Mesothelial cell of epicardium (in vitro differentiated cells): ENCODE measurements at regions not wholly inside any gene's neighbourhood (a gene's known extent, or its start where the extent isn't known, plus 50 kb on each side); places are given as distances from the start of the nearest gene placed in this dataset.
"Not testable (repeated sequence)": the region's sequence is repeated elsewhere in the genome, so short reads cannot be mapped to it uniquely, and the experiment has no call there.

Experiments used
- DNase-seq, 2 experiments: peaks; one replicate each; pipeline ENCODE4 v3.0.0; 2021; ENCODE audit warnings: low spot score in 2 of 2; ENCODE audit not compliant: unreplicated experiment in 2 of 2
- H3K27ac Mint-ChIP-seq: 2 replicates; pipeline ENCODE4 v1.8.0; 2021; ENCODE audit warnings: mixed read lengths
- H3K27me3 Mint-ChIP-seq: 2 replicates; pipeline ENCODE4 v1.8.0; 2021; ENCODE audit warnings: low read depth, mixed read lengths
- H3K36me3 Mint-ChIP-seq: 2 replicates; pipeline ENCODE4 v1.8.0; 2021; ENCODE audit warnings: mixed read lengths
- H3K4me1 Mint-ChIP-seq: 2 replicates; pipeline ENCODE4 v1.8.0; 2021; ENCODE audit warnings: mixed read lengths
- H3K4me3 Mint-ChIP-seq: 2 replicates; pipeline ENCODE4 v1.8.0; 2021; ENCODE audit warnings: mild to moderate bottlenecking, moderate library complexity, mixed read lengths
- H3K9me3 Mint-ChIP-seq: 2 replicates; pipeline ENCODE4 v1.8.0; 2021; ENCODE audit warnings: mixed read lengths
- TF ChIP-seq, protein P1 (sequence below): fragments of 200-600 bp; sonication (generic); IDR thresholded peaks from one replicate; pipeline ENCODE4 v1.5.0; 2021; ENCODE audit warnings: antibody characterized with exemption; ENCODE audit not compliant: unreplicated experiment

DNA sequence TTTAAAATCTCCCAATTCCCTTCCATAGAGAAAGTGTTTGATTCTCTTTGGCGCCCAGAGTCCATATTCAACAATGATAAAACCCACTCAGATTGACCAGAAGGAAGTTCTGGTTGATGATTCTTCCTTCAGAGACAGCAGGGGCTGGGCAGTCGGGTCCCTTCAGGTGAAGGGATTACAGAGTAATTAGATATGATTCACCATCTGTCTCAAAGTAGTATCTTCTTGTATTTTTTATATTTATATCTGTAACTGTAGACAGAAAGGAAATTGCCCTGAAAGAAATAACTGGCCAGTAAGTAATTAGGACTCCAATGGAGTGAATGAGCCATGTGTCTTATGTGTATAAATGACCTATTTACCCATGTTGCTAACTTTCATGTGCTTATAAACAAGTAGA is 156.0 kb downstream of the PLCE1 start:
- H3K9me3 Mint-ChIP-seq = peaks cover 10% of the 10 kb centered on the region
- H3K4me3 Mint-ChIP-seq = no peak overlapping the region
- no peaks in the 10 kb centered on the region for H3K4me1 Mint-ChIP-seq
- H3K27ac Mint-ChIP-seq = no peak overlapping the region
- DNase-seq = no peak
- H3K27me3 Mint-ChIP-seq = peaks cover 7% of the 10 kb centered on the region
- H3K36me3 Mint-ChIP-seq = no peaks in the 10 kb centered on the region
- TF ChIP-seq, protein P1, sequence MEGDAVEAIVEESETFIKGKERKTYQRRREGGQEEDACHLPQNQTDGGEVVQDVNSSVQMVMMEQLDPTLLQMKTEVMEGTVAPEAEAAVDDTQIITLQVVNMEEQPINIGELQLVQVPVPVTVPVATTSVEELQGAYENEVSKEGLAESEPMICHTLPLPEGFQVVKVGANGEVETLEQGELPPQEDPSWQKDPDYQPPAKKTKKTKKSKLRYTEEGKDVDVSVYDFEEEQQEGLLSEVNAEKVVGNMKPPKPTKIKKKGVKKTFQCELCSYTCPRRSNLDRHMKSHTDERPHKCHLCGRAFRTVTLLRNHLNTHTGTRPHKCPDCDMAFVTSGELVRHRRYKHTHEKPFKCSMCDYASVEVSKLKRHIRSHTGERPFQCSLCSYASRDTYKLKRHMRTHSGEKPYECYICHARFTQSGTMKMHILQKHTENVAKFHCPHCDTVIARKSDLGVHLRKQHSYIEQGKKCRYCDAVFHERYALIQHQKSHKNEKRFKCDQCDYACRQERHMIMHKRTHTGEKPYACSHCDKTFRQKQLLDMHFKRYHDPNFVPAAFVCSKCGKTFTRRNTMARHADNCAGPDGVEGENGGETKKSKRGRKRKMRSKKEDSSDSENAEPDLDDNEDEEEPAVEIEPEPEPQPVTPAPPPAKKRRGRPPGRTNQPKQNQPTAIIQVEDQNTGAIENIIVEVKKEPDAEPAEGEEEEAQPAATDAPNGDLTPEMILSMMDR = no peak

DNA sequence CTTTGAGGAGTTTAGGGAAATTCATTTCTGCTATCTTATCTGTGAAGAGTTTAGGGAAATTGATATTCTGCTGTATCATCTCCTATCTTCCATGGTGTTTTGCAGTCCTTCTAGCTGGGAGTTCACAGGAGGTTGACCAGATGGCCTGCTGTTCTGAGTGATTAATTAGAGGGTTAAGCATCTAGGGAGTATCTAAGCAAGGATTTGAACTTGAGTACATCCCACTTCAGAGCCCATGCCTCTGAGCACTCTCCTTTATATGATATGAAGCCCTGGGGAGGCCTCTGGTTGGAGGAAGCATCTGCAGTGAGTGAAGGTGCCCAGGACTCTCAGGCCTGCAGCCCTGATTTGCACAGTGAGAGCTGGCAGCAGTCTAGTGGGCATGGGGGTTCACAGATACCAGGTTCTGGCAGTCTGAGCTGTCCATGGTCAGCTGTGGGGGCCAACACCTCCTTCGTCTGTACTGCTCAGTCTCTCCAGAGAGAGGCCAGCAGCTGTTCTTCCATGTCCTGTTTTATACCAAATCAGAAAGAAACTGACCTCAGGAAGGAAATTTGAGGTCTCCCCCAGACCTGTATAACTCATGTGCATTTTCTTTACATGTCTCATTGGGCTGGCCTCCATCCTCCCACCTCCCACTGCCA is 156.9 kb downstream of the PLCE1 start:
- H3K4me1 Mint-ChIP-seq = no peaks in the 10 kb centered on the region
- no peaks in the 10 kb centered on the region for H3K36me3 Mint-ChIP-seq
- H3K27ac Mint-ChIP-seq = no peak overlapping the region
- H3K27me3 Mint-ChIP-seq = peaks cover 7% of the 10 kb centered on the region
- H3K4me3 Mint-ChIP-seq = no peak overlapping the region
- TF ChIP-seq, protein P1 = no peak
- H3K9me3 Mint-ChIP-seq = peaks cover 8% of the 10 kb centered on the region
- DNase-seq = no peak

DNA sequence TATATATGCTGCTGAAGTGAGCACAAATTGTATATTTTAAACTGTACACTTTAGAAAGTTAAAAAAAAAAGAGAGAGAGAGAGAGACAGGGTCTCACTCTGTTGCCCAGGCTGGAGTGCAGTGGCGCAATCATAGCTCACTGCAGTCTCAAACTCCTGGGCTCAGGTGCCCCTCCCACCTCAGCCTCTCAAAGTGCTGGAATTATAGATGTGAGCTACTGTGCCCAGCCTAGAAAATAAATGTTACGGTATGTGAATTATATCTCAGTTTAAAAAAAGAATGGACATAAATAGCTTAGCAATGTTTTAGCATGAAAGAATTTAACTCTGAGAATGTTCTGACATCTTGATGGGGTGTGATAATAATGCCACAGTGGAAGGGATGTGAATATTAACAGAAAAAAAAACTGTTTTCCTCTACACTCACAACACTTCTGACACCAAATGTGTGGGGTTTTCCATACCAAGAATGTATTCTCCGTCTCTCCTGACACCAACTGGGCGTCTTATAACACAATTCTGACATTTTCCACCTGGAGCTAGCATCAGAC is 162.1 kb downstream of the PLCE1 start:
- no peak overlapping the region for H3K4me3 Mint-ChIP-seq
- H3K27ac Mint-ChIP-seq = no peak overlapping the region
- no peak for DNase-seq
- no peaks in the 10 kb centered on the region for H3K36me3 Mint-ChIP-seq
- TF ChIP-seq, protein P1 = no peak
- H3K27me3 Mint-ChIP-seq = peaks cover 5% of the 10 kb centered on the region
- no peaks in the 10 kb centered on the region for H3K9me3 Mint-ChIP-seq
- no peaks in the 10 kb centered on the region for H3K4me1 Mint-ChIP-seq

DNA sequence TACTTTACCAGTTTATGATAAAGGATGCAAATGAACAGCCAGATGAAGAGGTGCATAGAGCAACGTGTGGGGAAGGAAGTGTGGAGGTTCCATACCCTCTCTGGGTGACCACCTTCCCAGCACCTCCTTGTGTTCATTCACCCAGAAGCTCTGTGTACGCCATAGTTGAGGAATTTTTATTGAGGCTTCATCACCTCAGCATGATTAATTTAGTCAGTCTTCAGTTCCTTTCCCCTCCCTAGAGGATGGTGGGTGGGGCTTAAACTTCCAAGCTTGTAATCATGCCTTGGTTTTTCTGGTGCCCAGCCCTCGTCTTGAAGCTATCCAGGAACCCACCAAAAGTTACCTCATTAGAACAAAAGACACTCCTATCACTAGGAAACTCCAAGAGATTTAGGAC is 162.7 kb downstream of the PLCE1 start:
- no peak overlapping the region for H3K4me3 Mint-ChIP-seq
- H3K4me1 Mint-ChIP-seq = no peaks in the 10 kb centered on the region
- H3K27ac Mint-ChIP-seq = no peak overlapping the region
- H3K27me3 Mint-ChIP-seq = peaks cover 5% of the 10 kb centered on the region
- no peak for DNase-seq
- TF ChIP-seq, protein P1 = no peak
- H3K36me3 Mint-ChIP-seq = no peaks in the 10 kb centered on the region
- H3K9me3 Mint-ChIP-seq = no peaks in the 10 kb centered on the region

DNA sequence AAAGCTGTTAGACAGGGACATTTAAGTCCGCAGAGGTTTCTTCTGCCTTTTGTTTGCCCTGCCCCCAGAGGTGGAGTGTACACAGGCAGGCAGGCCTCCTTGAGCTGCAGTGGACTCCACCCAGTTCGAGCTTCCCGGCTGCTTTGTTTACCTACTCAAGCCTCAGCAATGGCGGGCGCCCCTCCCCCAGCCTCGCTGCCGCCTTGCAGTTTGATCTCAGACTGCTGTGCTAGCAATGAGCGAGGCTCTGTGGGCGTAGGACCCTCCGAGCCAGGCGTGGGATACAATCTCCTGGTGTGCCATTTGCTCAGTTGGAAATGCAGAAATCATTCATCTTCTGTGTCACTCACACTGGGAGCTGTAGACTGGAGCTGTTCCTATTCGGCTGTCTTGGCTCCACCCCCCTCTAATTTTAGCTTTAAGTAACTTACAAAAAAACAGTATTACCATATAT is 171.5 kb downstream of the PLCE1 start:
- DNase-seq, H3K27me3 Mint-ChIP-seq, H3K4me1 Mint-ChIP-seq, H3K4me3 Mint-ChIP-seq, H3K27ac Mint-ChIP-seq, H3K36me3 Mint-ChIP-seq, H3K9me3 Mint-ChIP-seq: not testable (repeated sequence)

DNA sequence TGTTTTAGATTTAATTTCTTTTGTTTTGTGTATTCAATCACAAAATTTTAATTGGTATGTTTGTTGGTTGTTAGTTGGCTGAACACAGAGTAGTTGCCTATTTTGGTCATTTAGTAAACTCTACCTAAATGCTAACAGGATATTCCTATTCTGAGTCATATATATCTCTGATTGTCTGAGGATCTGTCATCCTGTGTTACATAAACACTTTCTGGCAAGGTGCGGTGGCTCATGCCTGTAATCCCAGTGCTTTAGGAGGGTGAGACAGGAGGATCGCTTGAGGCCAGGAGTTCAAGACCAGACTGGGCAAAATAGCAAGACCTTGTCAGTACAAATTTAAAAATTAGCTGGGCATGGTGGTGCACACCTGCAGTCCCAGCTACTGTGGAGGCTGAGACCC is 178.6 kb downstream of the PLCE1 start:
- Mint-ChIP-seq H3K9me3 (no peaks in the 10 kb centered on the region), H3K4me1 (no peaks in the 10 kb centered on the region), H3K36me3 (no peaks in the 10 kb centered on the region), H3K27me3 (peaks cover 37% of the 10 kb centered on the region), H3K4me3 (no peak overlapping the region), H3K27ac (no peak overlapping the region)
- TF ChIP-seq, protein P1 = no peak
- DNase-seq = no peak
